Endothelial cell of hepatic sinusoid (primary cell): ENCODE measurements at regions not wholly inside any gene's neighbourhood (a gene's known extent, or its start where the extent isn't known, plus 50 kb on each side); places are given as distances from the start of the nearest gene placed in this dataset.
"Not testable (repeated sequence)": the region's sequence is repeated elsewhere in the genome, so short reads cannot be mapped to it uniquely, and the experiment has no call there.

Experiments
- in situ Hi-C: cut with HindIII; loops from 2 replicates; pipeline ENCODE4 v1.10.0; 2017; ENCODE audit warnings: low sequenced_read_pairs

GRCh38 chr7:156327916-156328315, 312.7 kb upstream of the RNF32 start:
- in situ Hi-C loops: no loop called here

- in situ Hi-C loops: no loop called here
Measured at GRCh38 chr7:156327474-156327873, 313.1 kb upstream of the RNF32 start.

- in situ Hi-C loops: no loop called here
Measured at GRCh38 chr7:156324201-156324600, 316.4 kb upstream of the RNF32 start.

GRCh38 chr7:156321430-156321829, 319.1 kb upstream of the RNF32 start:
- in situ Hi-C loops: not testable (repeated sequence)

GRCh38 chr7:156318926-156319325, 321.6 kb upstream of the RNF32 start:
- in situ Hi-C loops: no loop called here

- in situ Hi-C loops: no loop called here
Measured at GRCh38 chr7:156318426-156318825, 322.1 kb upstream of the RNF32 start.

GRCh38 chr7:156309016-156309620, 331.5 kb upstream of the RNF32 start:
- in situ Hi-C loops: no loop called here

GRCh38 chr7:156307193-156307592, 333.4 kb upstream of the RNF32 start:
- in situ Hi-C loops: no loop called here

- in situ Hi-C loops: no loop called here
Measured at GRCh38 chr7:156305351-156305750, 335.2 kb upstream of the RNF32 start.

- in situ Hi-C loops: no loop called here
Measured at GRCh38 chr7:156282816-156283215, 357.8 kb upstream of the RNF32 start.

GRCh38 chr7:156279635-156280034, 360.9 kb upstream of the RNF32 start:
- in situ Hi-C loops: no loop called here

GRCh38 chr7:156275292-156275691, 365.3 kb upstream of the RNF32 start:
- in situ Hi-C loops: no loop called here

GRCh38 chr7:156274557-156274956, 366.0 kb upstream of the RNF32 start:
- in situ Hi-C loops: no loop called here

GRCh38 chr7:156261581-156261980, 379.0 kb upstream of the RNF32 start:
- in situ Hi-C loops: no loop called here

- in situ Hi-C loops: no loop called here
Measured at GRCh38 chr7:156257904-156258303, 382.7 kb upstream of the RNF32 start.

- in situ Hi-C loops: no loop called here
Measured at GRCh38 chr7:156255635-156256034, 384.9 kb upstream of the RNF32 start.

GRCh38 chr7:156251861-156252260, 388.7 kb upstream of the RNF32 start:
- in situ Hi-C loops: loop anchor here (5.0 kb wide), 2 partner anchors 105 to 185 kb away; no protein-coding TSS in a partner anchor

GRCh38 chr7:156240532-156240931, 400.0 kb upstream of the RNF32 start:
- in situ Hi-C loops: no loop called here

- in situ Hi-C loops: no loop called here
Measured at GRCh38 chr7:156238366-156239133, 402.0 kb upstream of the RNF32 start.

GRCh38 chr7:156237614-156238013, 403.0 kb upstream of the RNF32 start:
- in situ Hi-C loops: no loop called here

GRCh38 chr7:156236936-156237599, 403.5 kb upstream of the RNF32 start:
- in situ Hi-C loops: no loop called here
